Ishikawa (cell line): ENCODE measurements at regions not wholly inside any gene's neighbourhood (a gene's known extent, or its start where the extent isn't known, plus 50 kb on each side); places are given as distances from the start of the nearest gene placed in this dataset.

Experiments used
- CREB1 ChIP-seq: IDR thresholded peaks from 2 replicates; pipeline ENCODE4 v1.6.1; 2012; ENCODE audit warnings: low read depth
- EGR1 ChIP-seq: IDR thresholded peaks from 2 replicates; pipeline ENCODE4 v1.6.1; 2012
- EP300 ChIP-seq: IDR thresholded peaks from 2 replicates; pipeline ENCODE4 v1.6.1; 2012; ENCODE audit warnings: borderline replicate concordance
- FOXM1 ChIP-seq: IDR thresholded peaks from 2 replicates; pipeline ENCODE4 v1.6.1; 2012; ENCODE audit warnings: low read depth, borderline replicate concordance
- MAX ChIP-seq: IDR thresholded peaks from 2 replicates; pipeline ENCODE4 v1.6.1; 2012
- NFIC ChIP-seq: IDR thresholded peaks from 2 replicates; pipeline ENCODE4 v1.6.1; 2012
- RAD21 ChIP-seq: IDR thresholded peaks from 2 replicates; pipeline ENCODE4 v1.6.1; 2012; ENCODE audit warnings: low read depth
- REST ChIP-seq: IDR thresholded peaks from 2 replicates; pipeline ENCODE4 v1.6.1; 2012; ENCODE audit warnings: low read depth, mild to moderate bottlenecking
- TAF1 ChIP-seq: IDR thresholded peaks from 2 replicates; pipeline ENCODE4 v1.6.1; 2012; ENCODE audit warnings: low read depth, mild to moderate bottlenecking
- TCF12 ChIP-seq: IDR thresholded peaks from 2 replicates; pipeline ENCODE4 v1.6.1; 2012; ENCODE audit warnings: low read depth
- TEAD4 ChIP-seq: IDR thresholded peaks from 2 replicates; pipeline ENCODE4 v1.6.1; 2012
- USF1 ChIP-seq: IDR thresholded peaks from 2 replicates; pipeline ENCODE4 v1.6.1; 2012
- YY1 ChIP-seq: IDR thresholded peaks from 2 replicates; pipeline ENCODE4 v1.6.1; 2012; ENCODE audit warnings: low read depth
- ZBTB7A ChIP-seq: IDR thresholded peaks from 2 replicates; pipeline ENCODE4 v1.6.1; 2012; ENCODE audit warnings: low read depth

- TF ChIP-seq USF1 (no peak), YY1 (no peak), CREB1 (no peak), TEAD4 (no peak), MAX (no peak), REST (no peak), RAD21 (no peak)
Measured at GRCh38 chr13:71046360-71047079, 820.5 kb downstream of the DACH1 start.

- no peak for TF ChIP-seq CREB1
- no peak for TF ChIP-seq EP300
Measured at GRCh38 chr13:71045101-71045500, 821.9 kb downstream of the DACH1 start.

- TF ChIP-seq TCF12 (no peak), FOXM1 (no peak), TAF1 (no peak), MAX (no peak), YY1 (no peak), REST (no peak), EGR1 (no peak), RAD21 (no peak), TEAD4 (no peak), ZBTB7A (no peak), EP300 (no peak), CREB1 (no peak)
Measured at GRCh38 chr13:71039440-71039839, 827.6 kb downstream of the DACH1 start.

- TF ChIP-seq CREB1 (no peak), FOXM1 (no peak), MAX (no peak), REST (no peak)
Measured at GRCh38 chr13:71034018-71034417, 833.0 kb downstream of the DACH1 start.

- TF ChIP-seq TCF12 (no peak), EGR1 (no peak), EP300 (no peak), REST (no peak), RAD21 (no peak), FOXM1 (no peak), NFIC (no peak), ZBTB7A (no peak), TEAD4 (no peak)
Measured at GRCh38 chr13:71033026-71033425, 834.0 kb downstream of the DACH1 start.
